Renal cortex interstitium (tissue), 11 donors: ENCODE measurements at regions not wholly inside any gene's neighbourhood (a gene's known extent, or its start where the extent isn't known, plus 50 kb on each side); places are given as distances from the start of the nearest gene placed in this dataset.
"Not testable (repeated sequence)": the region's sequence is repeated elsewhere in the genome, so short reads cannot be mapped to it uniquely, and the experiment has no call there.

Source experiments
- DNase-seq, 11 donors: peaks; one replicate each; pipeline ENCODE4 v3.0.0-alpha.2; 2013; ENCODE audit warnings: low read depth in 9 of 11, low spot score in 4 of 11; ENCODE audit errors: extremely low read depth in 1 of 11

- DNase-seq, result not testable (repeated sequence)
Observed at GRCh38 chr13:21260561-21261290, 84.3 kb downstream of the MRPL57 start.

GRCh38 chr13:21261487-21262216 lies 85.2 kb downstream of the MRPL57 start:
- DNase-seq, result not testable (repeated sequence)

- not testable (repeated sequence) for DNase-seq
Observed at GRCh38 chr13:21263909-21264308, 87.5 kb downstream of the MRPL57 start.

GRCh38 chr13:21268485-21268884 lies 92.0 kb downstream of the MRPL57 start:
- DNase-seq, result not testable (repeated sequence)

GRCh38 chr13:21272439-21272838 lies 96.0 kb downstream of the MRPL57 start:
- DNase-seq, result not testable (repeated sequence)

- DNase-seq, result not testable (repeated sequence)
Observed at GRCh38 chr13:21274457-21274856, 98.0 kb downstream of the MRPL57 start.

GRCh38 chr13:21282065-21282464 lies 105.6 kb downstream of the MRPL57 start:
- no peak for DNase-seq

GRCh38 chr13:21287331-21287907 lies 111.0 kb downstream of the MRPL57 start:
- DNase-seq, result no peak

GRCh38 chr13:21289475-21289874 lies 113.0 kb downstream of the MRPL57 start:
- DNase-seq, result no peak

- not testable (repeated sequence) for DNase-seq
Observed at GRCh38 chr13:21290442-21291002, 114.1 kb downstream of the MRPL57 start.

- DNase-seq, result no peak
Observed at GRCh38 chr13:21291840-21292239, 115.4 kb downstream of the MRPL57 start.

GRCh38 chr13:21296991-21297390 lies 120.5 kb downstream of the MRPL57 start:
- DNase-seq, result peak in 3 of 11 donors; percentile 32 to 43 (median 38)

- no peak for DNase-seq
Observed at GRCh38 chr13:21297447-21297846, 121.0 kb downstream of the MRPL57 start.

- DNase-seq, result peak; percentile 79 to 89 (median 87)
Observed at GRCh38 chr13:21297914-21298831, 121.7 kb downstream of the MRPL57 start.

GRCh38 chr13:21304256-21304655 lies 127.8 kb downstream of the MRPL57 start:
- DNase-seq, result no peak

- not testable (repeated sequence) for DNase-seq
Observed at GRCh38 chr13:21306300-21307073, 130.0 kb downstream of the MRPL57 start.

- DNase-seq, result not testable (repeated sequence)
Observed at GRCh38 chr13:21307158-21307557, 130.7 kb downstream of the MRPL57 start.

GRCh38 chr13:21308906-21309305 lies 132.4 kb downstream of the MRPL57 start:
- no peak for DNase-seq
